SK-N-SH treated with all-trans-retinoic acid at 6 μM for 48 hours (cell line): ENCODE measurements at regions not wholly inside any gene's neighbourhood (a gene's known extent, or its start where the extent isn't known, plus 50 kb on each side); places are given as distances from the start of the nearest gene placed in this dataset.

ENCODE experiments used
- PPARA ChIP-seq: fragments of 250-450 bp; sonication (Bioruptor Pico); IDR thresholded peaks from 2 replicates; pipeline ENCODE4 v1.5.0; 2020; ENCODE audit warnings: mild to moderate bottlenecking, borderline replicate concordance
- ZC3H10 ChIP-seq: fragments of 250-450 bp; sonication (Bioruptor Pico); IDR thresholded peaks from 2 replicates; pipeline ENCODE4 v1.5.1; 2021; ENCODE audit warnings: mild to moderate bottlenecking, moderate library complexity
- ZFP30 ChIP-seq: fragments of 450-650 bp; formaldehyde crosslinking; IDR thresholded peaks from 2 replicates; pipeline ENCODE4 v1.5.0; 2022; ENCODE audit warnings: mild to moderate bottlenecking, moderate library complexity

- TF ChIP-seq ZC3H10 (CRISPR knock-in tag) (no peak), ZFP30 (CRISPR knock-in tag) (no peak), PPARA (no peak)
Observed at GRCh38 chr20:59424976-59425375, 124.6 kb downstream of the EDN3 start.
